CD8-positive, alpha-beta memory T cell (primary cell): ENCODE measurements at regions not wholly inside any gene's neighbourhood (a gene's known extent, or its start where the extent isn't known, plus 50 kb on each side); places are given as distances from the start of the nearest gene placed in this dataset.

Experiments
- CTCF ChIA-PET: fragments of 350-600 bp; sonication (Branson Sonifier 250); formaldehyde crosslinking; loops from one replicate; lab custom pipeline; 2021; ENCODE audit warnings: antibody characterized with exemption; lab: Charles Lee
- POLR2A ChIA-PET: fragments of 350-600 bp; sonication (Branson Sonifier 250); formaldehyde crosslinking; loops from one replicate; lab custom pipeline; 2021; ENCODE audit warnings: antibody characterized with exemption; lab: Charles Lee
- DNase-seq, 5 donors: peaks; one replicate each; pipeline versions ENCODE4 v3.0.0 to v3.0.0-alpha.2; 2020 to 2022; ENCODE audit warnings: mixed read lengths in 1 of 5
- H3K27ac ChIP-seq: one replicate; pipeline ENCODE4 v1.7.0; 2013; ENCODE audit warnings: low read depth, mild to moderate bottlenecking, low read length, moderate library complexity
- H3K27me3 ChIP-seq: 2 replicates; pipeline ENCODE4 v1.7.0; 2013; ENCODE audit warnings: low read length, mild to moderate bottlenecking; ENCODE audit not compliant: insufficient read depth, poor library complexity, severe bottlenecking
- H3K36me3 ChIP-seq: 2 replicates; pipeline ENCODE4 v1.7.0; 2013; ENCODE audit warnings: mild to moderate bottlenecking, low read length, moderate library complexity; ENCODE audit not compliant: insufficient read depth
- H3K4me1 ChIP-seq: 2 replicates; pipeline ENCODE4 v1.7.0; 2013; ENCODE audit warnings: mild to moderate bottlenecking, low read length, moderate library complexity; ENCODE audit not compliant: insufficient read depth
- H3K4me3 ChIP-seq: 2 replicates; pipeline ENCODE4 v1.7.0; 2013; ENCODE audit warnings: mild to moderate bottlenecking, low read length
- H3K9me3 ChIP-seq: 2 replicates; pipeline ENCODE4 v1.7.0; 2013; ENCODE audit warnings: mild to moderate bottlenecking, low read length
- H3K27ac Mint-ChIP-seq, 8 donors: one replicate each; pipeline ENCODE4 v1.8.0; 2020 to 2021; ENCODE audit warnings: mixed read lengths in 8 of 8, mild to moderate bottlenecking in 6 of 8, inconsistent platforms in 3 of 8, moderate library complexity in 3 of 8
- H3K27me3 Mint-ChIP-seq, 2 donors: one replicate each; pipeline ENCODE4 v1.8.0; 2020 to 2021; ENCODE audit warnings: mixed read lengths in 2 of 2, mild to moderate bottlenecking in 1 of 2, moderate library complexity in 1 of 2
- H3K36me3 Mint-ChIP-seq, 3 donors: one replicate each; pipeline ENCODE4 v1.8.0; 2020 to 2021; ENCODE audit warnings: mixed read lengths in 3 of 3, inconsistent platforms in 1 of 3, mild to moderate bottlenecking in 1 of 3
- H3K4me1 Mint-ChIP-seq, 3 donors: one replicate each; pipeline ENCODE4 v1.8.0; 2020 to 2021; ENCODE audit warnings: mixed read lengths in 3 of 3, inconsistent platforms in 1 of 3, mild to moderate bottlenecking in 1 of 3
- H3K4me3 Mint-ChIP-seq, 7 donors: one replicate each; pipeline ENCODE4 v1.8.0; 2020 to 2021; ENCODE audit warnings: mixed read lengths in 7 of 7, mild to moderate bottlenecking in 6 of 7, moderate library complexity in 4 of 7, inconsistent platforms in 2 of 7
- H3K9me3 Mint-ChIP-seq, 5 donors: one replicate each; pipeline ENCODE4 v1.8.0; 2020 to 2022; ENCODE audit warnings: mixed read lengths in 5 of 5, mild to moderate bottlenecking in 3 of 5, moderate library complexity in 2 of 5, inconsistent platforms in 1 of 5

DNA sequence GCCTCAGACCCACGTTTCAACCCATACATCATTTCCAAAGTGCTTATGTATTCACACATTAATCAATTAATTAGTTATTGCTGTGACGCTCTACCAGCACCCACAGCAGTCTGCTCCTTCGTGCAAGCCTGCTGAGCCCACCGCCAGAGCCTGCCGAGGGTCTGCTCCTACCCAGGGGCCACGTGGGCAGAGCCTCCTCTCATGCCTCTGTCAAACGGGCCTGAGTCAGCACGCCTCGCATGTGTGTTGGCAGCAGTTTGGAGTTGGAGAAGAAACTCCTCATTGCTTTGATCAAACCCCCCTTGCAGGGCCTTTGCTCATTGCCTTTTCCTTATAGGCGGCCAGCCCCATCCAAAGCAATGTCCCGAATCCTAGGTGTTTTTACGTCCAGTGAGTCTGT lies 256.2 kb upstream of the IRX4 start:
- H3K4me1 ChIP-seq, result no peaks in the 10 kb centered on the region
- H3K27ac ChIP-seq, result no peak overlapping the region
- Mint-ChIP-seq H3K27me3 (peaks cover 5 to 22% of the 10 kb centered on the region in 2 donors), H3K4me1 (no peaks in the 10 kb centered on the region), H3K36me3 (no peaks in the 10 kb centered on the region), H3K27ac (no peak overlapping the region), H3K4me3 (no peak overlapping the region), H3K9me3 (peaks cover 0 to 1% (median 0%) of the 10 kb centered on the region in 5 donors)
- CTCF ChIA-PET, result no interaction called here
- no peaks in the 10 kb centered on the region for H3K27me3 ChIP-seq
- POLR2A ChIA-PET, result no interaction called here
- no peaks in the 10 kb centered on the region for H3K36me3 ChIP-seq
- DNase-seq, result no peak
- no peaks in the 10 kb centered on the region for H3K9me3 ChIP-seq
- no peak overlapping the region for H3K4me3 ChIP-seq

DNA sequence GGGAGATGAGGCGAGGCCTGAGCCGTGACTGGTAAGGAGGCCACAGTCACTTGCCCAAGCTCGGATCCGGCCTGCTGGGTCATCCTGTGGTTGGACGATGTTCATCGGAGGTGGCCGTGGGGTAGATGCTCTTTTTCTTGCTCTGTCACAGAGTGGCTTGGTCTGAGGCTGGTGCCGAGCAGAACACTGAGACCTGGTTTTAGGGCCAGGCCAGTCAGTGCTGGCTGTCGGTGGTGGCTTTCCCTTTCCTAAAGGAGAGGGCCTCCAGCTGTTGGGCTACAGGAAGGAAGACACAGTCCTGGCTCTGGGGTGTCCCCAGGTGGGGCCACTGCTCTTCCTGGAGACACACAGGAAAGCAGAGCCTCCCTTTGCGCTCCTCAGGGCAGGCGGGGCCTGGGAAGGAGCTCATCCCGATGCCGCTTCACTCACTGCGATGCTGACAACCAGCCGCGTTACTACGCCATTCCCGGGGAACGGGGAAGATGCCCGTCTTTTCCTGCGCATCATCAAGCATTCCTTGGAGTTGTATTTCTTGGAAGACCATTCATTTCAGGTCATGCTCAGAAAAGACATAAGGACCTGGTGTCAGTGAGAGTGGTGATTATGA lies 254.8 kb upstream of the IRX4 start:
- H3K36me3 ChIP-seq, result no peaks in the 10 kb centered on the region
- H3K27me3 ChIP-seq, result no peaks in the 10 kb centered on the region
- Mint-ChIP-seq H3K4me3 (no peak overlapping the region), H3K27me3 (peaks cover 5 to 22% of the 10 kb centered on the region in 2 donors), H3K4me1 (no peaks in the 10 kb centered on the region), H3K27ac (no peak overlapping the region), H3K36me3 (no peaks in the 10 kb centered on the region), H3K9me3 (peaks cover 0 to 1% (median 0%) of the 10 kb centered on the region in 5 donors)
- H3K9me3 ChIP-seq, result no peaks in the 10 kb centered on the region
- DNase-seq, result no peak
- CTCF ChIA-PET, result no interaction called here
- no peak overlapping the region for H3K4me3 ChIP-seq
- H3K4me1 ChIP-seq, result no peaks in the 10 kb centered on the region
- H3K27ac ChIP-seq, result no peak overlapping the region
- POLR2A ChIA-PET, result no interaction called here

DNA sequence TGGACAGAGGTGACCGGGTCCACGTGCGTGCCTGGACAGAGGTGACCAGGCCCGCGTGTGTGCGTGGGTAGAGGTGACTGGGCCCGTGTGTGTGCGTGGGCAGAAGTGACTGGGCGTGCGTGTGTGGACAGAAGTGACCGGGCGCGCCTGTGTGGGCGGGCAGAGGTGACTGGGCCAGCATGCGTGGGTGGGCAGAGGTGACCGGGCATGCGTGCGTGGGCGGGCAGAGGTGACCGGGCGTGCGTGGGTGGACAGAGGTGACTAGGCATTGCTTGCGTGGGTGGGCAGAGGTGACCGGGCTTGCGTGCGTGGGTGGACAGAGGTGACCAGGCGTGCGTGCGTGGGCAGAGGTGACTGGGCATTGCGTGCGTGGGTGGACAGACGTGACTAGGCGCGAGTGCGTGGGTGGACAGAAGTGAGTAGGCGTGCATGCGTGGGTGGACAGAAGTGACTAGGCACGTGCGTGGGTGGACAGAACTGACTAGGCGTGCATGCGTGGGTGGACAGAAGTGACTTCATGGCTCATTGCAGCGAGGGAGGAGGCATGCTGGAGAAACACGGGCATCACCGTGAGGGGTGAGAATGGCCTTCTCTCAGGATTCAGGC lies 254.1 kb upstream of the IRX4 start:
- Histone ChIP-seq H3K27ac (no peak overlapping the region), H3K9me3 (no peaks in the 10 kb centered on the region), H3K27me3 (no peaks in the 10 kb centered on the region), H3K4me3 (no peak overlapping the region), H3K36me3 (no peaks in the 10 kb centered on the region), H3K4me1 (no peaks in the 10 kb centered on the region)
- H3K36me3 Mint-ChIP-seq, result no peaks in the 10 kb centered on the region
- H3K9me3 Mint-ChIP-seq, result peaks cover 0 to 1% (median 0%) of the 10 kb centered on the region in 5 donors
- POLR2A ChIA-PET, result no interaction called here
- H3K4me1 Mint-ChIP-seq, result no peaks in the 10 kb centered on the region
- no peak overlapping the region for H3K27ac Mint-ChIP-seq
- H3K4me3 Mint-ChIP-seq, result no peak overlapping the region
- CTCF ChIA-PET, result no interaction called here
- no peak for DNase-seq
- peaks cover 5 to 22% of the 10 kb centered on the region in 2 donors for H3K27me3 Mint-ChIP-seq

DNA sequence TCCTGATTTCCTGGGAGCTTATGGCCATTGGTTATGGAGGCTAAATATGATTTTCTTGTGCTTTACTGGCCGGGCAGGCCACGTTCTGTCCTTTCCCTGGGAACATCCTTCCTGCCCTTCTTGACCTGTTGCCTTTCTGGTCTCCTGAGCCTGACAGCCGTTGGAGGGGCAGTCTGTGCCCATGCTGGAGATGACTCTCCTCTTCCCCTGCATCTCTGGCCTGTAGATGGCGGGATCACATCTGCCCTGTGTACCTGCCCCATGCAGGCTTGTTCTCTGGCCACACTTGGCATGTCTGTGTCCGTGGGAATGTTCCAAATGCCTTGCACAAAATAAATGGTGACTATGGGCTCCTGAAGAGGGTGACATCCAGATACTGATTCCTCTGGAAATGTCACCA lies 253.1 kb upstream of the IRX4 start:
- H3K27me3 ChIP-seq, result no peaks in the 10 kb centered on the region
- ChIA-PET CTCF (no interaction called here), POLR2A (no interaction called here)
- Mint-ChIP-seq H3K27me3 (peaks cover 5 to 17% of the 10 kb centered on the region in 2 donors), H3K4me1 (no peaks in the 10 kb centered on the region), H3K4me3 (no peak overlapping the region), H3K9me3 (peaks cover 0 to 1% (median 0%) of the 10 kb centered on the region in 5 donors), H3K36me3 (no peaks in the 10 kb centered on the region), H3K27ac (no peak overlapping the region)
- H3K4me3 ChIP-seq, result no peak overlapping the region
- DNase-seq, result no peak
- H3K9me3 ChIP-seq, result no peaks in the 10 kb centered on the region
- no peaks in the 10 kb centered on the region for H3K4me1 ChIP-seq
- no peaks in the 10 kb centered on the region for H3K36me3 ChIP-seq
- no peak overlapping the region for H3K27ac ChIP-seq

DNA sequence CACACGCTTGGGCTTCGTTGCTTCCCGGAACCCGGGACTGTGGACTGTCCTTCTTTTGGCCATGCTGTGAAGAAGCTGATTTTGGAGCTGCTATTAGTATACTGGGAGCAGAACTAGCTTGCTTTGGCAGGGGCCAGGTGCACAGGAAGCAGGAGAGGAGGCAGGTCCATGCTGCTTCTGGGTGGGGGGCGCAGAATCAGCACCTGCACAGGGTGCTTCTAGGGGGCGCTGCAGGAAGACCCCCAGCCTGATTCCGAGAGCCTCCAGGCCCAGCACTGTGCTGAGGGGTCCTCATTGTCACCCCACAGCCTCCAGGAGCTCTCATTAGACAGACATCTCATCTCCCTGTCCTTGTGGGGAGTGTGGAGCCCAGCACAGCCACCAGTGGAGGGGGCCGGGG lies 252.6 kb upstream of the IRX4 start:
- Mint-ChIP-seq H3K4me3 (no peak overlapping the region), H3K36me3 (no peaks in the 10 kb centered on the region), H3K27me3 (peaks cover 5 to 14% of the 10 kb centered on the region in 2 donors), H3K27ac (no peak overlapping the region), H3K4me1 (no peaks in the 10 kb centered on the region), H3K9me3 (peaks cover 0 to 1% (median 0%) of the 10 kb centered on the region in 5 donors)
- H3K27me3 ChIP-seq, result no peaks in the 10 kb centered on the region
- H3K36me3 ChIP-seq, result no peaks in the 10 kb centered on the region
- POLR2A ChIA-PET, result no interaction called here
- H3K4me3 ChIP-seq, result no peak overlapping the region
- CTCF ChIA-PET, result no interaction called here
- no peaks in the 10 kb centered on the region for H3K4me1 ChIP-seq
- H3K9me3 ChIP-seq, result no peaks in the 10 kb centered on the region
- no peak for DNase-seq
- no peak overlapping the region for H3K27ac ChIP-seq

DNA sequence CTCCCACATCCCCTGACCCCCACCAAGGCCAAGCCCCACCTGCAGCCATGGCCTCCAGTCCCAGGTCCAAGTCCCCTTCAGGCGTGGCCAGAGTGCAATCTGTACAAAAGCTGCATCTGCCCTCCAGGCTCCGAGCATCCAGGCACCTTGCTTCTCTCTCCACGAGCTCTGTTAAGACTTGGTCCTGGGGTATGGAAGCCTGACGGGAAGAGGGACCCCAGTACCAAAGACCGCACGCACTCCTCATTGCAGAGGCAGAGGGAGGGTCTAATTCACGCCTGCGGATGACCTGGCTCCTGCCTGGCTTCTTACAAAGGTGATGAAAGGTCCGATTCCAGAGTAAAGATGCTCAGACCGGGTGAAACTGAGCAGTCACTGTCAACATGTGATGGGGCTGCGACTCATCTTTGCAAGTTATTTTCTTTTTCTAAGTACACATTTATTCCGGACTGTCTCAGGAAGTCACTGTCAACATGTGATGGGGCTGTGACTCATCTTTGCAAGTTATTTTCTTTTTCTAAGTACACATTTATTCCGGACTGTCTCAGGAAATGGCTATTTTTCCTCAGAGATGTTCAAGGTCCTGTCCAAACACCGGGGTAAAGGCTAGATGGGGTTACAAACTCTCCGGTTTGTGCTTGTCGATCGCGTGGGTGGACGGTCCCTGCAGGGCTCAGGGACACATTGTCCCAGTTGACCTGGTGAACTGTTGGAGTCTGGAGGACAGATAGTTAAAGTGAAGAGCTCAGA lies 252.0 kb upstream of the IRX4 start:
- no peaks in the 10 kb centered on the region for H3K36me3 ChIP-seq
- no peaks in the 10 kb centered on the region for H3K27me3 ChIP-seq
- H3K4me3 ChIP-seq, result no peak overlapping the region
- H3K27ac ChIP-seq, result no peak overlapping the region
- no peak for DNase-seq
- H3K4me1 ChIP-seq, result no peaks in the 10 kb centered on the region
- Mint-ChIP-seq H3K36me3 (no peaks in the 10 kb centered on the region), H3K9me3 (peaks cover 0 to 1% (median 0%) of the 10 kb centered on the region in 5 donors), H3K4me1 (no peaks in the 10 kb centered on the region), H3K27me3 (peaks cover 3 to 10% of the 10 kb centered on the region in 2 donors), H3K4me3 (no peak overlapping the region), H3K27ac (no peak overlapping the region)
- ChIA-PET POLR2A (no interaction called here), CTCF (no interaction called here)
- no peaks in the 10 kb centered on the region for H3K9me3 ChIP-seq

DNA sequence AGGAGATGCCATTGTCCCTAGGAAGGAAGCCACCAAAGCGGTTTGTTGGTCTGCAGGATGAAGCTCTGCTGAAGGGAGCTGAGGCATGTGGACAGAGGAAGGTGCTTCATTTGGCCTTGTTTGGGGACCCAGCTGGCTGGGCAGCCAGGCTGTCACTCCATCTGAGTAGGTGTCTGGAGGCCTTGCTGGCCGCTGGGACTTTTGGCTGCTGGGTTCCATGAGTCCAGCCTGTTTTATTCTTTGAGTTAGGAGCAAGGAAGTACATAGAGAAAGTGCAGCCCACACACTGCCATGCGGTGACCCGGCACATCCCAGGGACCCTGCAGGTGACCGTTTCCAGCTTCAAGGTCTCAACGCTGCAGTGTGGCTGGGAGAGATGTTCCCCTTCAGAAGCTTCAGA lies 251.2 kb upstream of the IRX4 start:
- no peaks in the 10 kb centered on the region for H3K4me1 Mint-ChIP-seq
- no peaks in the 10 kb centered on the region for H3K4me1 ChIP-seq
- no peak overlapping the region for H3K27ac Mint-ChIP-seq
- peaks cover 0 to 1% (median 0%) of the 10 kb centered on the region in 5 donors for H3K9me3 Mint-ChIP-seq
- H3K36me3 Mint-ChIP-seq, result no peaks in the 10 kb centered on the region
- H3K9me3 ChIP-seq, result no peaks in the 10 kb centered on the region
- POLR2A ChIA-PET, result no interaction called here
- no peaks in the 10 kb centered on the region for H3K27me3 ChIP-seq
- no peak for DNase-seq
- H3K27me3 Mint-ChIP-seq, result peaks cover 3 to 9% of the 10 kb centered on the region in 2 donors
- CTCF ChIA-PET, result no interaction called here
- H3K4me3 ChIP-seq, result no peak overlapping the region
- H3K4me3 Mint-ChIP-seq, result no peak overlapping the region
- no peaks in the 10 kb centered on the region for H3K36me3 ChIP-seq
- H3K27ac ChIP-seq, result no peak overlapping the region

DNA sequence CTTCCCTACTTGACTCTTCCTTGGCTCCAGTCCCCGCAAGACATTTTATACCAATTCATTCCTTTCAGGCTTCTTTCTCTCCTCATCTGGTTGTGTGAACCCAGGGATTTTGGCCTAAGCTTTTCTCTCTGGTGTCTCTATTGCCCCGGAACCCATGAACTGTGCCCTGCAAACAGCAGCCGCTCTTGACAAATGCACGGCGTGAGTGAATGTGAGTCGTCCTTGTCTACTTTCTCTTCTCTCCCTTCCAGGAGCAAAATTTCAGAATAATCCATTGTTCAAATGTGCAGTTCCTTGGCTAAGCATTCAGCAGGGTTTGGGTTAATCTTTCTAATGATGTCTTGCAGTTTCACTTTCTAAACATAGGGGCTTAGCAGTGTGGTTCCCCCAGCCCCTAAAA lies 250.4 kb upstream of the IRX4 start:
- Mint-ChIP-seq H3K4me1 (no peaks in the 10 kb centered on the region), H3K27ac (no peak overlapping the region), H3K4me3 (no peak overlapping the region), H3K27me3 (peaks cover 2 to 10% of the 10 kb centered on the region in 2 donors), H3K36me3 (no peaks in the 10 kb centered on the region), H3K9me3 (peaks cover 0 to 1% (median 0%) of the 10 kb centered on the region in 5 donors)
- H3K9me3 ChIP-seq, result no peaks in the 10 kb centered on the region
- H3K27me3 ChIP-seq, result no peaks in the 10 kb centered on the region
- ChIA-PET CTCF (no interaction called here), POLR2A (no interaction called here)
- no peak overlapping the region for H3K27ac ChIP-seq
- H3K4me1 ChIP-seq, result no peaks in the 10 kb centered on the region
- no peak for DNase-seq
- H3K4me3 ChIP-seq, result no peak overlapping the region
- no peaks in the 10 kb centered on the region for H3K36me3 ChIP-seq
